Ovary (tissue), 3 donors: ENCODE measurements at regions not wholly inside any gene's neighbourhood (a gene's known extent, or its start where the extent isn't known, plus 50 kb on each side); places are given as distances from the start of the nearest gene placed in this dataset.

Source experiments
- EP300 ChIP-seq: sonication (generic); formaldehyde crosslinking; IDR thresholded peaks from one replicate; pipeline ENCODE4 v1.6.1; 2017; ENCODE audit warnings: antibody characterized with exemption
- POLR2A ChIP-seq: fragments of 450-650 bp; IDR thresholded peaks from one replicate; pipeline ENCODE4 v1.6.1; 2017; ENCODE audit warnings: antibody characterized with exemption, mild to moderate bottlenecking, moderate library complexity
- TF ChIP-seq, protein P1 (sequence below), 3 donors: fragments of 450-650 bp in 2 of 3; fragments of 200-600 bp in 1 of 3; IDR thresholded peaks; one replicate each; pipeline versions ENCODE4 v1.5.1 to v1.8.0; 2016 to 2022; ENCODE audit warnings: antibody characterized with exemption in 3 of 3, mild to moderate bottlenecking in 1 of 3
- donor health status: DM: no; HTN: no; CAD: no.

DNA sequence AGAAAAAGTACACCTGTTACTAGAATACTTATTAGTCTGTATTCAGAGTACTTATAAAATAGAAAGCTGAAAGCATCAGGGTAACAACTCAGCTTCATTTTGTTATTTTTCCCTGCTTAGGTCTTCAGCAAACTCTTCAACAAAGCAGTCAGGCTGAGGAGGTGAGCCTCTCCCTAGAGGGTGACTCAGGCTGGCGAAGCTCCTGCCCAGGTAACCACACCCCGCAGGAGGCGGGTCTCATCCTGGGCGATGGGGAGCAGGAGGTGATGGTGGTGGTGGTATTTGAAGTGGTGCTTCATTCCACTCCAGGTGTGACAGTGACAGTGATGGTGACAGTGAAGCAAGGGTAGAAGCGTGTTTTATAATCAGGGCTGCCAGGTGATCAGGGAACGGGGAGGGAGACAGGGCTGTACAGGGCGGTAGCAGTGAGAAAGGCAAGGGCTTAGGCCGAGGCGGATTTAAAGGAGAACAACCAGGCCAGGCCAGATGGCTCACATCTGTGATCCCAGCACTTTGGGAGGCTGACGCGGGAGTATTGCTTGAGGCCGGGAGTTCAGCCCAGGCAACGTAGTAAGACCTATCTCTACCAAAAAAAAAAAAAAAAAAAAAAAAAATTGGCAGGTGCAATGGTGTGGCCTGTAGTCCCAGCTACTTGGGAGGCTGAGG lies 127.1 kb downstream of the SOCS6 start:
- TF ChIP-seq, protein P1, sequence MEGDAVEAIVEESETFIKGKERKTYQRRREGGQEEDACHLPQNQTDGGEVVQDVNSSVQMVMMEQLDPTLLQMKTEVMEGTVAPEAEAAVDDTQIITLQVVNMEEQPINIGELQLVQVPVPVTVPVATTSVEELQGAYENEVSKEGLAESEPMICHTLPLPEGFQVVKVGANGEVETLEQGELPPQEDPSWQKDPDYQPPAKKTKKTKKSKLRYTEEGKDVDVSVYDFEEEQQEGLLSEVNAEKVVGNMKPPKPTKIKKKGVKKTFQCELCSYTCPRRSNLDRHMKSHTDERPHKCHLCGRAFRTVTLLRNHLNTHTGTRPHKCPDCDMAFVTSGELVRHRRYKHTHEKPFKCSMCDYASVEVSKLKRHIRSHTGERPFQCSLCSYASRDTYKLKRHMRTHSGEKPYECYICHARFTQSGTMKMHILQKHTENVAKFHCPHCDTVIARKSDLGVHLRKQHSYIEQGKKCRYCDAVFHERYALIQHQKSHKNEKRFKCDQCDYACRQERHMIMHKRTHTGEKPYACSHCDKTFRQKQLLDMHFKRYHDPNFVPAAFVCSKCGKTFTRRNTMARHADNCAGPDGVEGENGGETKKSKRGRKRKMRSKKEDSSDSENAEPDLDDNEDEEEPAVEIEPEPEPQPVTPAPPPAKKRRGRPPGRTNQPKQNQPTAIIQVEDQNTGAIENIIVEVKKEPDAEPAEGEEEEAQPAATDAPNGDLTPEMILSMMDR (IDR thresholded peaks at IDR 0.05): no peak
- TF ChIP-seq EP300 (no peak), POLR2A (no peak)
